ENCODE measurements at regions not wholly inside any gene's neighbourhood (a gene's known extent, or its start where the extent isn't known, plus 50 kb on each side); places are given as distances from the start of the nearest gene placed in this dataset.

- no peaks in the 10 kb centered on the region for H3K9me3 ChIP-seq
- no peak for DNase-seq
- intact Hi-C loops (cut with DNase I), result no loop called here
- no peak overlapping the region for H3K4me3 ChIP-seq
- TF ChIP-seq CTCF (IDR thresholded peaks at IDR 0.05), result no peak
- H3K4me1 ChIP-seq, result no peaks in the 10 kb centered on the region
- no peaks in the 10 kb centered on the region for H3K36me3 ChIP-seq
- H3K27me3 ChIP-seq, result no peaks in the 10 kb centered on the region
- no peak for ATAC-seq
- 55 to 65% methylated on average over 4 of the region's 4 CpGs for WGBS, 2 donors
- H3K27ac ChIP-seq, result no peak overlapping the region
- no peak for FAIRE-seq
Measured at GRCh38 chr1:222275001-222275728, 272.7 kb downstream of the HHIPL2 start.

GRCh38 chr1:222266223-222267196 is 281.4 kb downstream of the HHIPL2 start:
- intact Hi-C loops (cut with DNase I), result no loop called here

GRCh38 chr1:222263791-222264190 is 284.1 kb downstream of the HHIPL2 start:
- intact Hi-C loops (cut with DNase I), result no loop called here
- ATAC-seq, result no peak
- Histone ChIP-seq H3K27me3 (no peaks in the 10 kb centered on the region), H3K4me3 (no peak overlapping the region), H3K9me3 (no peaks in the 10 kb centered on the region), H3K27ac (no peak overlapping the region), H3K36me3 (no peaks in the 10 kb centered on the region), H3K4me1 (no peaks in the 10 kb centered on the region)
- no peak for DNase-seq
- 87 to 91% methylated on average over 2 of the region's 2 CpGs for WGBS, 2 donors
- no peak for TF ChIP-seq CTCF (IDR thresholded peaks at IDR 0.05)
- no peak for FAIRE-seq

More at GRCh38 chr1:222266223-222267196, 281.4 kb downstream of the HHIPL2 start:
- Histone ChIP-seq H3K4me1 (no peaks in the 10 kb centered on the region), H3K4me3 (no peak overlapping the region), H3K27me3 (no peaks in the 10 kb centered on the region), H3K36me3 (no peaks in the 10 kb centered on the region), H3K27ac (peak overlapping the region in 3 of 4 donors; percentile 33 to 58 (median 39)), H3K9me3 (no peaks in the 10 kb centered on the region)
- peak in 3 of 4 donors; percentile 36 to 73 (median 68) for ATAC-seq
- DNase-seq, result peak in 1 of 6 donors; percentile 27
- TF ChIP-seq CTCF (IDR thresholded peaks at IDR 0.05), result no peak
- no peak for FAIRE-seq
- 54 to 56% methylated on average over 14 of the region's 14 CpGs for WGBS, 2 donors

- no peak for ATAC-seq
- FAIRE-seq, result no peak
- H3K36me3 ChIP-seq, result no peaks in the 10 kb centered on the region
- H3K9me3 ChIP-seq, result no peaks in the 10 kb centered on the region
- H3K27me3 ChIP-seq, result no peaks in the 10 kb centered on the region
- intact Hi-C loops (cut with DNase I), result no loop called here
- no peak overlapping the region for H3K4me3 ChIP-seq
- H3K27ac ChIP-seq, result no peak overlapping the region
- no peak for TF ChIP-seq CTCF (IDR thresholded peaks at IDR 0.05)
- no peaks in the 10 kb centered on the region for H3K4me1 ChIP-seq
- WGBS, 2 donors, result 12 to 19% methylated on average over 2 of the region's 2 CpGs
- no peak for DNase-seq
Measured at GRCh38 chr1:222257027-222257426, 290.9 kb downstream of the HHIPL2 start.
